Cardiac muscle cell (in vitro differentiated cells and primary cell): ENCODE measurements at regions not wholly inside any gene's neighbourhood (a gene's known extent, or its start where the extent isn't known, plus 50 kb on each side); places are given as distances from the start of the nearest gene placed in this dataset.
"Not testable (repeated sequence)": the region's sequence is repeated elsewhere in the genome, so short reads cannot be mapped to it uniquely, and the experiment has no call there.

Experiments used
- DNase-seq, 2 donors: peaks; one replicate each; pipeline versions ENCODE4 v3.0.0 to v3.0.0-alpha.2; 2010 to 2017; ENCODE audit warnings: low read depth in 1 of 2, low spot score in 1 of 2
- H3K27ac ChIP-seq: fragments of 200-600 bp; sonication (generic); 2 replicates; pipeline ENCODE4 v1.5.1; 2016
- H3K27me3 ChIP-seq: fragments of 200-600 bp; sonication (generic); 2 replicates; pipeline ENCODE4 v1.6.0; 2016; ENCODE audit warnings: control low read depth
- H3K36me3 ChIP-seq: fragments of 200-600 bp; sonication (generic); 2 replicates; pipeline ENCODE4 v1.5.1; 2016; ENCODE audit warnings: control low read depth
- H3K4me1 ChIP-seq: fragments of 200-600 bp; sonication (generic); 2 replicates; pipeline ENCODE4 v1.8.1; 2017; ENCODE audit warnings: low read depth, mild to moderate bottlenecking, mixed run types
- H3K4me3 ChIP-seq: fragments of 200-600 bp; sonication (generic); 2 replicates; pipeline ENCODE4 v1.5.1; 2016; ENCODE audit warnings: mild to moderate bottlenecking
- H3K9me3 ChIP-seq: fragments of 200-600 bp; sonication (generic); 2 replicates; pipeline ENCODE4 v1.5.1; 2017; ENCODE audit warnings: low read depth, mild to moderate bottlenecking, control low read depth
- CTCF ChIP-seq: IDR thresholded peaks from 2 replicates; pipeline ENCODE4 v1.5.1; 2012; ENCODE audit warnings: low read depth, mild to moderate bottlenecking, low read length

GRCh38 chr16:65365732-65366715, 244.2 kb upstream of the CDH11 start:
- Histone ChIP-seq H3K4me1 (peaks cover 5% of the 10 kb centered on the region), H3K4me3 (no peak overlapping the region), H3K36me3 (no peaks in the 10 kb centered on the region), H3K27ac (no peak overlapping the region), H3K9me3 (no peaks in the 10 kb centered on the region), H3K27me3 (no peaks in the 10 kb centered on the region)
- DNase-seq: no peak
- TF ChIP-seq CTCF: no peak

- H3K27me3 ChIP-seq, H3K4me1 ChIP-seq, H3K36me3 ChIP-seq, H3K9me3 ChIP-seq, DNase-seq, H3K27ac ChIP-seq, H3K4me3 ChIP-seq: not testable (repeated sequence)
Observed at GRCh38 chr16:65356721-65357120, 234.9 kb upstream of the CDH11 start.

- no peak overlapping the region for H3K4me3 ChIP-seq
- H3K36me3 ChIP-seq: no peaks in the 10 kb centered on the region
- no peak overlapping the region for H3K27ac ChIP-seq
- no peaks in the 10 kb centered on the region for H3K27me3 ChIP-seq
- DNase-seq: no peak
- H3K4me1 ChIP-seq: no peaks in the 10 kb centered on the region
- TF ChIP-seq CTCF: no peak
- H3K9me3 ChIP-seq: no peaks in the 10 kb centered on the region
Observed at GRCh38 chr16:65355706-65356105, 233.8 kb upstream of the CDH11 start.

GRCh38 chr16:65353183-65353582, 231.3 kb upstream of the CDH11 start:
- TF ChIP-seq CTCF: no peak

GRCh38 chr16:65349626-65350025, 227.8 kb upstream of the CDH11 start:
- H3K4me1 ChIP-seq: peaks cover 2% of the 10 kb centered on the region
- no peak overlapping the region for H3K27ac ChIP-seq
- no peak overlapping the region for H3K4me3 ChIP-seq
- H3K36me3 ChIP-seq: no peaks in the 10 kb centered on the region
- TF ChIP-seq CTCF: no peak
- DNase-seq: no peak
- H3K9me3 ChIP-seq: no peaks in the 10 kb centered on the region
- H3K27me3 ChIP-seq: no peaks in the 10 kb centered on the region

More at GRCh38 chr16:65353183-65353582, 231.3 kb upstream of the CDH11 start:
- Histone ChIP-seq H3K4me3 (no peak overlapping the region), H3K36me3 (no peaks in the 10 kb centered on the region), H3K9me3 (no peaks in the 10 kb centered on the region), H3K27me3 (no peaks in the 10 kb centered on the region), H3K4me1 (no peaks in the 10 kb centered on the region), H3K27ac (no peak overlapping the region)
- DNase-seq: no peak

GRCh38 chr16:65343556-65343955, 221.7 kb upstream of the CDH11 start:
- TF ChIP-seq CTCF: no peak
- Histone ChIP-seq H3K36me3 (no peaks in the 10 kb centered on the region), H3K9me3 (no peaks in the 10 kb centered on the region), H3K4me3 (no peak overlapping the region), H3K27me3 (no peaks in the 10 kb centered on the region), H3K27ac (no peak overlapping the region), H3K4me1 (peaks cover 2% of the 10 kb centered on the region)
- DNase-seq: no peak
